Parathyroid adenoma (tissue), 2 donors: ENCODE measurements at regions not wholly inside any gene's neighbourhood (a gene's known extent, or its start where the extent isn't known, plus 50 kb on each side); places are given as distances from the start of the nearest gene placed in this dataset.

ENCODE experiments used
- H2AFZ ChIP-seq: fragments of 300-600 bp; sonication (generic); one replicate; pipeline ENCODE4 v1.7.0; 2017; ENCODE audit warnings: antibody characterized with exemption, mild to moderate bottlenecking
- H3K27ac ChIP-seq: fragments of 300-600 bp; sonication (generic); one replicate; pipeline ENCODE4 v1.7.0; 2017
- H3K27me3 ChIP-seq: fragments of 300-600 bp; sonication (generic); one replicate; pipeline ENCODE4 v1.7.0; 2017; ENCODE audit warnings: low read length; ENCODE audit not compliant: control insufficient read depth, insufficient read depth
- H3K36me3 ChIP-seq: fragments of 300-600 bp; sonication (generic); one replicate; pipeline ENCODE4 v1.7.0; 2017; ENCODE audit warnings: low read length; ENCODE audit not compliant: control insufficient read depth, insufficient read depth
- H3K4me1 ChIP-seq: fragments of 300-600 bp; sonication (generic); one replicate; pipeline ENCODE4 v1.7.0; 2017; ENCODE audit warnings: control low read depth
- H3K4me2 ChIP-seq: fragments of 300-600 bp; sonication (generic); one replicate; pipeline ENCODE4 v1.7.0; 2017; ENCODE audit warnings: low read length
- H3K4me3 ChIP-seq: fragments of 300-600 bp; sonication (generic); one replicate; pipeline ENCODE4 v1.7.0; 2017; ENCODE audit warnings: low read depth, low read length
- H3K79me2 ChIP-seq: fragments of 300-600 bp; sonication (generic); one replicate; pipeline ENCODE4 v1.7.0; 2017; ENCODE audit warnings: control low read depth
- H3K9ac ChIP-seq: fragments of 300-600 bp; sonication (generic); one replicate; pipeline ENCODE4 v1.7.0; 2017; ENCODE audit warnings: mild to moderate bottlenecking
- H3K9me3 ChIP-seq: fragments of 300-600 bp; sonication (generic); one replicate; pipeline ENCODE4 v1.7.0; 2017; ENCODE audit warnings: low read length; ENCODE audit not compliant: control insufficient read depth
- CTCF ChIP-seq: fragments of 300-600 bp; sonication (generic); IDR thresholded peaks from one replicate; pipeline ENCODE4 v1.7.0; 2017; ENCODE audit warnings: antibody characterized with exemption, mild to moderate bottlenecking
- donor health status: primary hyperparathyroidism.

DNA sequence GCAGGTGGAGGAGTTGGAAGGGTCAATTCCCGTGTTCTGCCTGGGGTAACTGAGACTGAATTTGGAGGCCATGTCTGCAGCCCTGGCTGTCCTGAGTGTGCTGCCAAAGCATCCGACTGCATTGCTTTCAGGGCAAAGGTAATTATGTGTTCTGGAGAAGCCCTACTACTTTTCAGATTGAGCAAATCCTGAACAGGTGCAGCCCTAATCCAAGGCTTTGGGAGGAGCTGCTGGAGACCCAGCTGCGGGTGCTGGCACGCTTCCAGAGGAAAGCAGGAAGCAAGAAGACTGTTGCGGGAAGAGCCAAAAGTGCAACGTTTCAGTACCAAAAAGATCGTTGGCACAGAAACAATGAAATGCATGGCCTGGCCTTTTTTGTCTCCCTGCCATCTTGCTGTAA lies 73.7 kb upstream of the NRIP1 start:
- H3K4me3 ChIP-seq: no peak overlapping the region

GRCh38 chr21:15139898-15140297 lies 75.1 kb upstream of the NRIP1 start:
- H3K79me2 ChIP-seq: no peaks in the 10 kb centered on the region
- H3K27ac ChIP-seq: no peak overlapping the region
- no peaks in the 10 kb centered on the region for H3K4me1 ChIP-seq
- H3K4me2 ChIP-seq: no peak overlapping the region
- no peaks in the 10 kb centered on the region for H3K9me3 ChIP-seq
- no peak overlapping the region for H3K9ac ChIP-seq
- no peak for TF ChIP-seq CTCF
- no peak overlapping the region for H3K4me3 ChIP-seq
- H3K36me3 ChIP-seq: no peaks in the 10 kb centered on the region
- no peak overlapping the region for H2AFZ ChIP-seq
- peaks cover 3% of the 10 kb centered on the region for H3K27me3 ChIP-seq

More for the DNA sequence above, 73.7 kb upstream of the NRIP1 start:
- Histone ChIP-seq H3K79me2 (no peaks in the 10 kb centered on the region), H2AFZ (no peak overlapping the region), H3K36me3 (no peaks in the 10 kb centered on the region), H3K27ac (no peak overlapping the region), H3K9me3 (no peaks in the 10 kb centered on the region), H3K27me3 (peaks cover 3% of the 10 kb centered on the region), H3K4me1 (no peaks in the 10 kb centered on the region), H3K4me2 (no peak overlapping the region), H3K9ac (no peak overlapping the region)
- TF ChIP-seq CTCF: no peak

DNA sequence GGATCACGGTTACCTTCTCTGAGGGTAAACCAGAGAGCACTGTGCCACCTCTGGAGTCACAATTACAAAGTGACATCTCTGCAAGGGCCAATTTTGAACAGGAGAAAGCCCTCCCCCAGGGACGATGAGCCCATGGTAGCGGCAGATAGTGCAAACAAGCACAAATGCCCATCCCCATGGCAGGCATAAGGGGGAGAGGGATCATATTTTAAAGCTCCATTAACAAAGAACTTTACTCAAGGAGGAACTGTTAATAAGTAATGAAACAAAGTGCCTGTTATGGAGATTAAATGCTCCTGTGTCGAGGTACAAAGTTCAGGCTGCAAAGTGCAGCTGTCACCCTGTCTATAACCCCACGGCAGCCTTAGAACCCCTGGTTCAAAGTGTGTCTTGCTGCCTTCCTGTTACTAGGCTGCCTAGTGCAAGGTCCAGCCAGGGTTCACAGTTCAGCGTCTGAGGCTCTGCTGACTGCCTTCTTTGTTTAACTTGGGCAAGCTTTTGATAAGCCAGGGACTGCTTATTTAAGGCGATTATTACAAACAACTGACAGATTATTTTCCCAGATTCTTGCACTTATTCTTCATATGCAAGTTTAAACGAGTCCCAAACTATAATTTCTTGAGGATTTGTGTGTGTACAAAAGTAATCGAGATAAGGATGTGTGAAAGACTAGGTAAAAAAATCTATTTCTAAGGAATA lies 75.7 kb upstream of the NRIP1 start:
- Histone ChIP-seq H3K9ac (no peak overlapping the region), H3K4me1 (no peaks in the 10 kb centered on the region), H3K36me3 (no peaks in the 10 kb centered on the region), H3K4me2 (no peak overlapping the region), H3K27me3 (peaks cover 3% of the 10 kb centered on the region), H3K4me3 (no peak overlapping the region), H3K27ac (no peak overlapping the region), H3K79me2 (no peaks in the 10 kb centered on the region), H2AFZ (no peak overlapping the region), H3K9me3 (no peaks in the 10 kb centered on the region)
- no peak for TF ChIP-seq CTCF

GRCh38 chr21:15141261-15141970 lies 76.6 kb upstream of the NRIP1 start:
- Histone ChIP-seq H3K9me3 (no peaks in the 10 kb centered on the region), H3K36me3 (no peaks in the 10 kb centered on the region), H3K4me3 (no peak overlapping the region), H3K27me3 (peaks cover 3% of the 10 kb centered on the region), H3K4me1 (no peaks in the 10 kb centered on the region), H3K27ac (no peak overlapping the region), H2AFZ (no peak overlapping the region), H3K9ac (no peak overlapping the region), H3K4me2 (no peak overlapping the region), H3K79me2 (no peaks in the 10 kb centered on the region)
- no peak for TF ChIP-seq CTCF
